Astrocyte (in vitro differentiated cells and primary cell): ENCODE measurements at regions not wholly inside any gene's neighbourhood (a gene's known extent, or its start where the extent isn't known, plus 50 kb on each side); places are given as distances from the start of the nearest gene placed in this dataset.

Experiments used
- DNase-seq: peaks from one replicate; pipeline ENCODE4 v3.0.0-alpha.2; 2010; ENCODE audit warnings: low read depth
- FAIRE-seq: peaks from 2 replicates; lab custom pipeline; 2011; peaks lifted over from hg19 to GRCh38; lab: Jason Lieb, UNC
- H2AFZ ChIP-seq: 2 replicates; pipeline ENCODE4 v1.6.0; 2012; ENCODE audit warnings: low read depth, low read length, inconsistent platforms
- H3K27ac ChIP-seq: 2 replicates; pipeline ENCODE4 v1.5.1; 2011; ENCODE audit warnings: low read depth, low read length, inconsistent platforms
- H3K27me3 ChIP-seq: 2 replicates; pipeline ENCODE4 v1.6.0; 2011; ENCODE audit warnings: low read length, inconsistent platforms; ENCODE audit not compliant: insufficient read depth
- H3K36me3 ChIP-seq: 2 replicates; pipeline ENCODE4 v1.5.1; 2011; ENCODE audit warnings: low read length, inconsistent platforms; ENCODE audit not compliant: insufficient read depth
- H3K4me1 ChIP-seq: 2 replicates; pipeline ENCODE4 v1.5.1; 2011; ENCODE audit warnings: low read length, inconsistent platforms; ENCODE audit not compliant: insufficient read depth
- H3K4me2 ChIP-seq: 2 replicates; pipeline ENCODE4 v1.6.0; 2012; ENCODE audit warnings: low read length, inconsistent platforms
- H3K4me3 ChIP-seq: 2 replicates; pipeline ENCODE4 v1.5.1; 2011; ENCODE audit warnings: low read depth, mild to moderate bottlenecking, low read length, inconsistent platforms; ENCODE audit not compliant: insufficient read depth
- H3K79me2 ChIP-seq: 2 replicates; pipeline ENCODE4 v1.6.0; 2012; ENCODE audit warnings: mild to moderate bottlenecking, low read length, inconsistent platforms; ENCODE audit not compliant: insufficient read depth
- H3K9ac ChIP-seq: 2 replicates; pipeline ENCODE4 v1.6.0; 2012; ENCODE audit warnings: mild to moderate bottlenecking, low read length, inconsistent platforms
- H3K9me3 ChIP-seq: 2 replicates; pipeline ENCODE4 v1.5.1; 2012; ENCODE audit warnings: low read depth, mild to moderate bottlenecking, low read length, inconsistent platforms; ENCODE audit not compliant: insufficient read depth
- H4K20me1 ChIP-seq: 2 replicates; pipeline ENCODE4 v1.6.0; 2012; ENCODE audit warnings: low read length, inconsistent platforms; ENCODE audit not compliant: insufficient read depth
- H3K27ac Mint-ChIP-seq: one replicate; pipeline ENCODE4 v1.8.0; 2021; ENCODE audit warnings: mild to moderate bottlenecking, mixed read lengths; ENCODE audit not compliant: unreplicated experiment
- H3K27me3 Mint-ChIP-seq: one replicate; pipeline ENCODE4 v1.8.0; 2021; ENCODE audit warnings: low read depth, mixed read lengths; ENCODE audit not compliant: unreplicated experiment
- H3K36me3 Mint-ChIP-seq: one replicate; pipeline ENCODE4 v1.8.0; 2021; ENCODE audit warnings: low read depth, mixed read lengths; ENCODE audit not compliant: unreplicated experiment
- H3K4me1 Mint-ChIP-seq: one replicate; pipeline ENCODE4 v1.8.0; 2021; ENCODE audit warnings: low read depth, mixed read lengths; ENCODE audit not compliant: unreplicated experiment
- H3K4me3 Mint-ChIP-seq: one replicate; pipeline ENCODE4 v1.8.0; 2021; ENCODE audit warnings: mild to moderate bottlenecking, moderate library complexity, mixed read lengths; ENCODE audit not compliant: unreplicated experiment
- H3K9me3 Mint-ChIP-seq: one replicate; pipeline ENCODE4 v1.8.0; 2021; ENCODE audit warnings: mild to moderate bottlenecking, mixed read lengths; ENCODE audit not compliant: unreplicated experiment
- EZH2 ChIP-seq: IDR thresholded peaks from 2 replicates; pipeline ENCODE4 v1.6.1; 2012; ENCODE audit warnings: mild to moderate bottlenecking, low read length, inconsistent platforms; ENCODE audit not compliant: insufficient read depth
- TF ChIP-seq, protein P1 (sequence below): IDR thresholded peaks from 2 replicates; pipeline ENCODE4 v1.5.1; 2011; ENCODE audit warnings: low read depth, mild to moderate bottlenecking, inconsistent platforms, low read length, moderate library complexity; ENCODE audit not compliant: insufficient read depth

DNA sequence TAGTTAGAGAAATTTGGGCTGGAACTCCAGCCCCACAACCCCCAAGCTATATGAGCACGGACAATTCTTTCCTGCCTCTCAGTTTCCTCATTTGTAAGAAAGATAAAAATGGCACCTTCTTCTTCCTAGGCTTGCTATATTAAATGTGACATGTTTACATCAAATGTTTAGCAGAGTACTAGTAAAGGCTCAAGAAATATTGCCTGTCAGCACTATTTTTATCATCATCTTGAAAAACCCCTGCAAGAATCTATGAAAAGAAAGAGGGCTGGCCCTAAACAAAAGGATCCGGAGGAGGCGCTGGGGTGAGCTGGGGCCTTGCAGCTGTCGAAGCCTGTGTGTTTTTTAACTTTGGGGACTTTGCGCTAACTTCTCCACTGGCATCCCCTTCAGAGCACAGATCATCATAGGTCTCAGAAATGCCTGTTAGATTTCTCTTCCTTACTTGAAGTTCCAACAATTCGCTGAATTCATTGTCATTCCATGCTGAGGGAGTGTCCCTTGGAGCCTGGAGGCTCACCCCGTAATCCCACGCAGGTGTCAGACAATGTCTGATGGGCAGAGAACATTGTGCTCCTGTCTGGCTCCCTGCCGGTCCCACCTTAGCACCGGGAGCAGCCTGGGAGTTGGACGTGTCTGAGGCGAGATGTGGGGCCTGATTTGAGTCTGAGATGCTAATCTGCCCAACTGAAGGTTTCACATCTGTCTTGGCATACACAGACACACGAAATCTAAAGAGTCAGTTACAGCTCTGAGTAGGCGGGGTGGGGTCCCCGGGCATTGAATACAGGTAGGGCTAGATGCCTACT, 206.8 kb downstream of the NUAK1 start:
- DNase-seq, result no peak
- Histone ChIP-seq H3K4me2 (no peak overlapping the region), H3K27me3 (no peaks in the 10 kb centered on the region), H3K9ac (no peak overlapping the region), H3K79me2 (no peaks in the 10 kb centered on the region), H2AFZ (no peak overlapping the region), H3K4me3 (no peak overlapping the region), H3K36me3 (no peaks in the 10 kb centered on the region), H3K4me1 (peaks cover 27% of the 10 kb centered on the region), H3K27ac (no peak overlapping the region), H4K20me1 (no peaks in the 10 kb centered on the region), H3K9me3 (no peaks in the 10 kb centered on the region)
- Mint-ChIP-seq H3K4me3 (no peak overlapping the region), H3K36me3 (peaks cover 2% of the 10 kb centered on the region), H3K27ac (peak overlapping the region; percentile 15), H3K27me3 (no peaks in the 10 kb centered on the region), H3K9me3 (no peaks in the 10 kb centered on the region), H3K4me1 (peaks cover 37% of the 10 kb centered on the region)
- no peak for FAIRE-seq
- TF ChIP-seq, protein P1, sequence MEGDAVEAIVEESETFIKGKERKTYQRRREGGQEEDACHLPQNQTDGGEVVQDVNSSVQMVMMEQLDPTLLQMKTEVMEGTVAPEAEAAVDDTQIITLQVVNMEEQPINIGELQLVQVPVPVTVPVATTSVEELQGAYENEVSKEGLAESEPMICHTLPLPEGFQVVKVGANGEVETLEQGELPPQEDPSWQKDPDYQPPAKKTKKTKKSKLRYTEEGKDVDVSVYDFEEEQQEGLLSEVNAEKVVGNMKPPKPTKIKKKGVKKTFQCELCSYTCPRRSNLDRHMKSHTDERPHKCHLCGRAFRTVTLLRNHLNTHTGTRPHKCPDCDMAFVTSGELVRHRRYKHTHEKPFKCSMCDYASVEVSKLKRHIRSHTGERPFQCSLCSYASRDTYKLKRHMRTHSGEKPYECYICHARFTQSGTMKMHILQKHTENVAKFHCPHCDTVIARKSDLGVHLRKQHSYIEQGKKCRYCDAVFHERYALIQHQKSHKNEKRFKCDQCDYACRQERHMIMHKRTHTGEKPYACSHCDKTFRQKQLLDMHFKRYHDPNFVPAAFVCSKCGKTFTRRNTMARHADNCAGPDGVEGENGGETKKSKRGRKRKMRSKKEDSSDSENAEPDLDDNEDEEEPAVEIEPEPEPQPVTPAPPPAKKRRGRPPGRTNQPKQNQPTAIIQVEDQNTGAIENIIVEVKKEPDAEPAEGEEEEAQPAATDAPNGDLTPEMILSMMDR, result no peak
- no peak for TF ChIP-seq EZH2

DNA sequence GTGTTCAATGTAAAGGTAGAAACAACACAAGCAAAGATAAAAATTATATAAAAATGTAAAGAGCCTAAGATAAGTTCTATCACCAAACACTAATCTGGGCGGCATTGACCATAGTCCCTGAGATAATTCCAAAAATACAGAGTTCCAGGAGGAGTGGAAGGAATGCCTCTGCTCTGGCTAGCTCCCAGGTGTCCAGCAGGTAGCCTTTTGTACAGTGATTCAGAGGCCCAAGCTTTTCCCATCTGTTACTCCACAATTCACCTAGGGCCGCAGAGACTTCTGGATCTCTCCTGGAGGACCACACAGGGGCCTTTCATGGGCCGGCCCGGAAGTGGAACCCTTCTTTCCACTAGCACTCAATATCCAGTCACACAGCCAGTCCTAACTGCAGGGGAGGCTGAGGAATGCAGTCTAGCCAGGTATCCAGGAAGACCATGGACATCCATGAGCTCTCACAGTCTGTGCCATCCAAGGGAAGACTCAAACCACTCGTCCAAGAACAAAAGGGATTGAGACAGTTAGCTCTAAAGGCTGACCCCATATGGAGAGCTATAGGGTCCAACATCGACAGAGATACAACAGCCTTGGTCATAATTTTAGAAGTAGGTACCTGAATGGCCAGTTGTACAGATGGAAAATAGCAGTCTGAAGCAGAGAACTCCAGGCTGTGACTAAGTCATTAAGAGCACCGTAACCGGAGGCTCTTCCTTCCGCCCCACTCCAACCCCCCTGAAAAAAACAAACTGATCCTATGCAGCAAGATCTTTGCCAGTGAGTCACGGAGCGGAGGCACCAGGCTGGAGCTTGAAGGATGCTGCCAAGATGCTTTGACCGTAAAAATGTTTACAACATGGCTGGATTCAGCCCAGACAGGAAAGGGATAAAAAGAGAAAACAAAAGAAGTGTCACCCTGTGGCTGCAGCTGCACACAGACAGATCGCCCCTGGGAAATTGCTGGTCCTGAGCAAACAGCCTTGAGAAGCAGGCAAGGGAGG, 204.8 kb downstream of the NUAK1 start:
- Histone ChIP-seq H3K27ac (peak overlapping the region; percentile 63), H2AFZ (peak overlapping the region; percentile 21)
- peak overlapping the region; percentile 96 for H3K27ac Mint-ChIP-seq

More for the DNA sequence above, 204.8 kb downstream of the NUAK1 start:
- Mint-ChIP-seq H3K4me1 (peaks cover 40% of the 10 kb centered on the region), H3K9me3 (no peaks in the 10 kb centered on the region), H3K27me3 (no peaks in the 10 kb centered on the region), H3K36me3 (peaks cover 2% of the 10 kb centered on the region), H3K4me3 (peak overlapping the region; percentile 52)
- peak overlapping the region; percentile 67 for H3K4me2 ChIP-seq
- H3K27me3 ChIP-seq, result no peaks in the 10 kb centered on the region
- no peaks in the 10 kb centered on the region for H3K79me2 ChIP-seq
- H3K36me3 ChIP-seq, result no peaks in the 10 kb centered on the region
- no peaks in the 10 kb centered on the region for H3K9me3 ChIP-seq
- peak; percentile 99 for DNase-seq
- peaks cover 27% of the 10 kb centered on the region for H3K4me1 ChIP-seq
- TF ChIP-seq, protein P1, result no peak
- no peak for TF ChIP-seq EZH2
- no peaks in the 10 kb centered on the region for H4K20me1 ChIP-seq
- no peak overlapping the region for H3K4me3 ChIP-seq
- FAIRE-seq, result peak; percentile 88
- H3K9ac ChIP-seq, result peak overlapping the region; percentile 49
